Activated gamma-delta T cell treated with anti-CD3 and anti-CD28 coated beads, Interleukin-2, amount 50 U/mL, for 16 hours (primary cell): ENCODE measurements at regions not wholly inside any gene's neighbourhood (a gene's known extent, or its start where the extent isn't known, plus 50 kb on each side); places are given as distances from the start of the nearest gene placed in this dataset.
"Not testable (repeated sequence)": the region's sequence is repeated elsewhere in the genome, so short reads cannot be mapped to it uniquely, and the experiment has no call there.

ENCODE experiments used
- DNase-seq: peaks from one replicate; pipeline ENCODE4 v3.0.0-alpha.2; 2020; ENCODE audit warnings: low read depth

DNA sequence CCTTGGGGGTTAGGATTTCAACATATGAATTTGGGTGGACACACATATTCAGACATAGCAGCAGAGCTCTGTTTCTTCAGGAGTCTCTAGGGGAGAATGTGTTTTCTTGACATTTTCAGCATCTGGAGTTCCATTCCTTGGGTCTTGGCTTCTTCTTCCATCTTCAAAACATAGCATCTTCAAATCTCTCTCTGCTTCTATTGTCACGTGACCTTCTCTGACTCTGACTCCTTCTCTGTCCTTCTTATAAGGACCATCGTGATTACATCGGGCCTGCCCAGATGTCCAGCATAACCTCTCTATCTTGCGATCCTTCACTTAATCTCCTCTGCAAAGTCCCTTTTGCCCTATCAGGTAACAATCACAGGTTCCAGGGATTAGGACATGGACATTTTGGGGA lies 101.0 kb upstream of the CHD6 start:
- no peak for DNase-seq

DNA sequence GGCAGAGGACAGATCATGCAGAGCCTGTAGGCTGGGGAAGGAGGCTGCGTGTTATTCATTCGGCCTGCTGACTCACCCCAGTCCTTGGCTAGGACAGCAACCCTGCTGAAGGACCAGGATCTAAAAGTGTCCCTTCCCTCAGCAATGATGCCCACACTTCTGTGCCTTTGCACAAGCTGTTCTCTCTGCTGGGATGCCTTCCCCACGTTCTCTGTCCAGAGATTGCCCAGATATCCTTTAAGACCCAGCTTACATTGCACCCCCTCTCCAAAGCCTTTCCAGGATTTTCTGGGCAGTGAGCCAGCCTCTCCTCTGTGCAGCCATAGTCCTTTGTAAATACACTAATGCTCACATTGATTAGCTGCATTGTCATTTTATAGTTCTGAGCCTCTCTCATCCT lies 99.3 kb upstream of the CHD6 start:
- no peak for DNase-seq

- no peak for DNase-seq
These were observed 98.7 kb upstream of the CHD6 start for GRCh38 chr20:41716911-41717310.

DNA sequence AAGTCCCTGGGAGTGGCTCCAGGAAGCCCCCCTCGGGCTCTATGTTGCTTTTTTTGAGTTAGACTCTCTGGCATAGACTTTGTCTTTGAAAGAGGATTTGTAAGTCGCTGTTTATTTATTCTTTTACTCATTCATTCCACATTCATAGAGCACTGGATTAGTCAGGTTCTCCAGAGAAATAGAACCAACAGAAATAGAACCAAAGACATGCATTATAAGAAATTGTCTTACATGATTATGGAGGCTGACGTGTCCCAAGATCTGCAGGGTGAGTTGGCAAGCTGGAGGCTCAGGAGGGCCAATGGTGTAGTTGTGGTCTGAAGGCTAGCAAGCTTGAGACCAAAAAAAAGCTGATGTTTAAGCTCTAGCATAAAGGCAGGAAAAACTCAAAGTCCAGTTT lies 98.3 kb upstream of the CHD6 start:
- no peak for DNase-seq

DNA sequence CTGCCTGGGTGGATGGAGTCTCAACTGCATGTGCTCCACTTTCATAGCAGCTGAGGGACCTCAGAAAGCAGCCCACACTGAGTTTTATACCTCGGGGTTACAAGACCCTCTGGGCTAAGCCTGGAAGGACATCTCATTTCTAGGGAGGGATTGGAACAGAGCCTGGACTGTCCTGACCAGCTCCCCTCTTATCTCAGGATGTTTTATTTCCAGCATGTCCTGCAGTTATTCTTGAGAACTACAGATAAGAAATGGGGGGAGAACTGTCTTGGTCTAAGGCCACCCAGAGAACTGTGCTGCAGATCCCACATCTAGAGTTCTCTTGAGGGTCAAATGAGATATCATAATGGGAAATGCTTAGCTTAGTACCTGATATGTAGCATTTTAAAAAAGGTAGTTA lies 97.3 kb upstream of the CHD6 start:
- no peak for DNase-seq

DNA sequence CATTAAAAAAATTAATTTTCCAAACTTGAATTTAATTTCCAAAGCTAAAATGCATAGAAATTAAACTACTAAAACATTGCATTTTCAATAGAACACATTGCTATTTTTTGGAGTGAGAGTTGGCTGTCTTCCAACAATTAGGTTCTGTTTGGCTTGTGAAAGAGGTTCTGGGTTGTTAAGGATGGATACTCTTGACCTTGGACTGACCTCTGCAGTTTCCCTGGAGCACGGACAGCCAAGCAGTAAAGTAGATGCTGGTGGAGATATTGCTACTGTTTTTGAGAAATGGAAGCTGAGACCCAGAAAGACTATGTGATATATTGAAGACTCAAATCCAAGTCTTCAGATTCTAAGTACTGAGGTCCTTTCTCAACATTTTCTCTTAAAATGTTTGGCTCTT lies 95.9 kb upstream of the CHD6 start:
- DNase-seq: no peak

DNA sequence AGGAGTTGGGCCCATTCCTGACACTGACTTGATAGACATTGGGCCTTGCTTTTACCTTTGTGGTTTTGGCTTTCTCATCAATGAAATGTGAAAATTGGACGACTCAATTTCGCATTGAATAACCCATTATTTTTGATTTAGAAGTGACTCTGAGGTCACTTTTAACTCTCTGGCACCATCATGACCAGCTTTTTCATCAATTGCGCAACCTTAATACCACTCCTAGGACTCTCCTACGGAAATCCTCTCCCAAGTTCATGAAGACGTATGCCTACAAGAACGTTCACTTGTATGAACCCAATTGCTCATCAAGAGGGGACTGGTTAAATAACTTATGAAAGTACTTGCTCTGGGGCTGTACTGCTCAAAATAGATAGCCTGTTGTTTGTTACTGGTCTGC lies 86.7 kb upstream of the CHD6 start:
- DNase-seq: no peak

DNA sequence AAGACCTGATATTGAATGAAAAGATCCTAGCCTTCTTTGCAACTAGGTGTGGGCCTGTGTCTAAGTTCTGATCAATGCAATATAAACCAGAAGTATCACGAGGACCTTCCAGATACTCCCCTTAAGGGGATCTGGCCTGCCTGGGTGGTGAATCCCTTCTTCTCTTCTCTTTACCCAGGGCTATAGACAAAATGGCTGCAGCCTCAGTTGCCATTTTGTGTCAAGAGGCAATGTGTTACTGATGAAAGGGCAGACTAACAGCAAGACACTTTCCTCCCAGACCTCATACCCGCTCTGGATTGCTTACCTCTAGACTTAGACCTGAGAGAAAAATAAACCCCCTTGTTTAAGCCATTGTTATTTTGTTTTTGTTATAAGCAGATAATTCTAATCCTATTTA lies 84.5 kb upstream of the CHD6 start:
- DNase-seq: no peak

- no peak for DNase-seq
These were observed 83.6 kb upstream of the CHD6 start for GRCh38 chr20:41701588-41702348.

DNA sequence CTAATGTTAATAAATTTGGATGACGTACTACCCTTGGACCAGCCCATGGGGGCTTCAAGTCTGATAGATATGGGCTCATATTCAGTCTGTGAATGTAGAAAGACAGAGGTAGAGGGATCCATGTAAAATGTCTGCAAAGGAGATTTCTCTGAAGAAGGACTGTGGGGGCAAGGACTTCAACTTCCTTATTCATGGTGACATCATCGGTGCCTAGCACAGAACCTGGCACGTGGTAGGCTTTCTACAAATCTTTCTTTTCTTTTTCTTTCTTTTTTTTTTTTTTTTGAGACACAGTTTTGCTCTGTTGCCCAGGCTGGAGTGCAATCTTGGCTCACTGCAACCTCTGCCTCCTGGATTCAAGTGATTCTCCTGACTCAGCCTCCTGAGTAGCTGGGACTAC lies 81.5 kb upstream of the CHD6 start:
- DNase-seq: not testable (repeated sequence)

DNA sequence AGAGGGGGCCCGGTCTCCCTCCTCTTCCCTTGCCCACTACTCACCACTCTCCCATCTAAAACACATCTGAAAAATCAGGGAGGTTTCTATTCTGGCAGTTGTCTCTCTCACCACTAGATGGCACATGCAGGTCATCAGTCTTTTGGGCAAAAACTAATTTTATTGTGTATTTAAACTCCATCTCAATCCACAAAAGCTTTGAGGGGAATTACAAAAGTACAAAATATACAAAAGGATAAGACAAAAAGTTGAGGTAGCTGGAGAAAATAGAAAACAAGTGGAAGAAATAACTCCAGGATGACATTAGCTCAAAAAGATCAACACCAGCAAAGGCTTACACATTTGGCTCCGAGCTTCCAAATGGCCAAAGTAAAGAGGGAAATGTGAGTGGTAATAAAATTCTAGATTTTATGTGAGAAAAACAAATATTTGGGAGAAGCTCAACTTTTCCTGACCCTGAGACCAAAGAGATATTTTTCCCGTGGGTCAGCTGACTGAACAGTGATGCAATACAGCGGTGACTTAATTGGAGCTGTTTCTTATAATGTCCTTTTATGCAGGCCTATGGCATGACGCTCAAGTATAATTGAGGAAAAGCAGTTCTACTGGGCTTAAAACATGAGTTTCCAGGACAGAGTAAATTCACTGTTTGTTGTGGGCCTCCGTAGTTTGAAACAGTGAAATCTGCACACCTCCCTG lies 79.8 kb upstream of the CHD6 start:
- no peak for DNase-seq

DNA sequence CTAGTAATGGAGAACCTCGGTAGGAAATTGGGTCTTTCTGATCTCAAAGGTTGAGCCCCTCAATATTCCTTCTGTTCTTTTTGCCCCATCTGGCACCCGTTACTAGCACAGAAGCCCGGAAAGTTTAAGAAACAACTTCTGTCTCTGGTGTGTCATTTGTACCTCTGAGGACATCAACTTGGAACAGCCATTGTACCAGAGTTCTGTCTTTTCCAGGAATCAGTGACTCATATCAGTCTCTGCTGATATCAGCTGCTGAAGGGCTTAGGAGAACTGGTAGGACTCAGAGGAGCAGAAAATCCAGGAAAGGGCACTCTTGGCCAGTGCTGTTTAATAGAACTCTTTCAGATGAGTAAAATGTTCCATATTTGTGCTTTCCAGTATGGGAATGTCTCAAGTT lies 78.3 kb upstream of the CHD6 start:
- DNase-seq: no peak

DNA sequence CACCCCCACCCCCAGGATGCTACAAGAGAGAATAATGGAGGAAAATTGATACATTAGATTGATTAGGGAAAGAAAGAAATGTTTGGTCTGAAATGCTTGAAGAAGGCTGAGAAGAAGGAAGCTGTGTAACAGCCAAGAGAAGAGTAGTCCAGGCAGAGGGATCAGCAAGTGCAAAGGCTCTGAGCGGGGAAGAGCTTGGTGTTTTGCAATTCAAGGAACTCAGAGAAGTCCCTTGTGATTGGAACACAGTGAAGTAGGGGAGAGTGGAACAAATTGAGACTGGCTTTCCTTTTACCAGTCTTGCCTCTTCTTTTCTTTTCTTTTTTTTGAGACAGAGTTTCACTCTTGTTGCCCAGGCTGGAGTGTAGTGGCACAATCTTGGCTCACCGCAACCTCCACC lies 76.6 kb upstream of the CHD6 start:
- no peak for DNase-seq

- peak; percentile 63 for DNase-seq
These were observed 75.2 kb upstream of the CHD6 start for GRCh38 chr20:41693136-41693979.

- peak; percentile 51 for DNase-seq
These were observed 74.4 kb upstream of the CHD6 start for GRCh38 chr20:41692479-41693135.

DNA sequence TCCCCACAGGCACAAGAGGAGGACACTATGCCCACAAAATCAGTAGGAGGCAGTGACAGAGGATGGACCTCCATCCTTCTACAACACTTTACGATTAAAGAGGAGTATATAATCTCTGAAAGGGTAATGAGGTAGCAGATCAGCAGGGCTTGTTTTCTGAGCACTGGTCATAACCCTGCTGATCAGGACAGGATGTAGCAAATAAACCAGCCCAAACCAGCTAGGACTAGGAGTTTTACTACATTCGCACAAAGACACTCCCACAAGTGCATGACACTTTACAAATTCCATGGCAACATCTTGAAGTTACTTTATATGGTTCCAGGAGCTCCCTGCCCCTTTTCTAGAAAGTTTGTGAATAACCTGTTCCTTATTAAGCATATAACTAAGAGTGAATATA lies 73.3 kb upstream of the CHD6 start:
- no peak for DNase-seq

GRCh38 chr20:41690702-41691101 lies 72.5 kb upstream of the CHD6 start:
- DNase-seq: no peak

- no peak for DNase-seq
These were observed 68.8 kb upstream of the CHD6 start for GRCh38 chr20:41686961-41687360.

- not testable (repeated sequence) for DNase-seq
These were observed 67.0 kb upstream of the CHD6 start for GRCh38 chr20:41685145-41685544.

- DNase-seq: no peak
These were observed 60.6 kb upstream of the CHD6 start for GRCh38 chr20:41678799-41679198.

DNA sequence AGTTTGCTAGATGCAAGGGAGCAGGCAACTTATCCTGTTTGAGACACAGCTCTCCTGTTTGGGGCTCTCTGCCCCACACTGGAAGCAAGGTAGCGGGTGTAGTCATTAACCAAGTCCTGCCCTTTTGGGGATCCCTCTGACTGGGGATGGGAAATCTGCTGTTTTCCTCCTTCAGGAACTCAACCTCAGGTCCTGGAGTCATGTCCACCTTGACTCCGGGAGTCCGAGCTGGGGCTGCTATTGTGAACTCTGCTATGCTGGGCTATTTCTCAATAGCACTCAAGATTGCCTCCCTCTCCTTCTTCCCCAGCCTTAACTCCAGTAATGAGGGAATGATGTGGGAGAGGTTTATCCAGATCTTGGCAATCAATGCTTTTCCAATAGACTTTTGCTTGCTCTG lies 54.1 kb upstream of the CHD6 start:
- no peak for DNase-seq

DNA sequence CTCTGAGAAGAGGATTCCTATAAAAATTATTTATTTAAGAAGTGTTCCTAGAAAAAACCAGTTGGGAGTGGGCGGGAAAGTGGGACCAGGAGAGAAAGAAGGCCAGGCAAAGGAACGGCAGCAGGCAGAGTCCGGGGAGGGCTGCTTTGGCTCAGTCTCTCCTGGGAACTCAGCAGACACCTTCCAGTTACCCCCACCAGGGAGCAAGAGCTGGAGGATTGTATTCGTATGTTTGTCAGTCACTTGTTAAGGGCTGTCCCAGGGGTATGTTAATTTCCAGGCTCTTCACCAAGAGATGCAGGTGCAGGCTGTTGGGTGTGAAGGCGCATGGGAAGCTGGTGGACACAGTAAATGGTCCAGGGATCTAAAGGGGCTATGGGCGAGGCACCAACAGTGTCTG lies 53.0 kb upstream of the CHD6 start:
- DNase-seq: no peak
